AG10803 (cell line): ENCODE measurements at regions not wholly inside any gene's neighbourhood (a gene's known extent, or its start where the extent isn't known, plus 50 kb on each side); places are given as distances from the start of the nearest gene placed in this dataset.

ENCODE experiments used
- DNase-seq: peaks from one replicate; pipeline ENCODE4 v3.0.0; 2010; ENCODE audit warnings: low read depth
- H3K4me3 ChIP-seq: 2 replicates; pipeline ENCODE4 v1.5.1; 2011; ENCODE audit warnings: mild to moderate bottlenecking, low read length, control low read depth
- TF ChIP-seq, protein P1 (sequence below): conservative IDR thresholded peaks from 2 replicates; pipeline ENCODE4 v1.5.1; 2011; ENCODE audit warnings: mild to moderate bottlenecking, low read length, control low read depth, inconsistent platforms

DNA sequence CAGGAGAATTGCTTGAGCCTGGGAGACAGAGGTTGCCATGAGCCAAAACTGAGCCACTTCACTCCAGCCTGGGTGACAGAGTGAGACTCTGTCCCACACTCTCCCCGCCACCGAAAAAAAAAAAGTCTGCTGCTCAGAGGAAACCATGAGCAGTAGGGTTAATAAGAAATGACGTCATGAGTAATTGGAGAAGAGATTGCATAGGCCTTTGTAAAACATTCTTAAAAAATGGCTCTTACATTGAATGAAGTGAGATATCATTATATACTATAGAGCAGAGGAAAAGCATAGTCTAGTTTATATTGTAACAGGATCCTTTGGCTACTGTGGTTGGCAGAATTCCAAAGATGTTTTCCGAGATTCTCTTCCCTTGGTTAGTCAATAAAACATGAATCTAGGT is 228.2 kb downstream of the PCDH20 start:
- no peak overlapping the region for H3K4me3 ChIP-seq
- no peak for DNase-seq
- TF ChIP-seq, protein P1, sequence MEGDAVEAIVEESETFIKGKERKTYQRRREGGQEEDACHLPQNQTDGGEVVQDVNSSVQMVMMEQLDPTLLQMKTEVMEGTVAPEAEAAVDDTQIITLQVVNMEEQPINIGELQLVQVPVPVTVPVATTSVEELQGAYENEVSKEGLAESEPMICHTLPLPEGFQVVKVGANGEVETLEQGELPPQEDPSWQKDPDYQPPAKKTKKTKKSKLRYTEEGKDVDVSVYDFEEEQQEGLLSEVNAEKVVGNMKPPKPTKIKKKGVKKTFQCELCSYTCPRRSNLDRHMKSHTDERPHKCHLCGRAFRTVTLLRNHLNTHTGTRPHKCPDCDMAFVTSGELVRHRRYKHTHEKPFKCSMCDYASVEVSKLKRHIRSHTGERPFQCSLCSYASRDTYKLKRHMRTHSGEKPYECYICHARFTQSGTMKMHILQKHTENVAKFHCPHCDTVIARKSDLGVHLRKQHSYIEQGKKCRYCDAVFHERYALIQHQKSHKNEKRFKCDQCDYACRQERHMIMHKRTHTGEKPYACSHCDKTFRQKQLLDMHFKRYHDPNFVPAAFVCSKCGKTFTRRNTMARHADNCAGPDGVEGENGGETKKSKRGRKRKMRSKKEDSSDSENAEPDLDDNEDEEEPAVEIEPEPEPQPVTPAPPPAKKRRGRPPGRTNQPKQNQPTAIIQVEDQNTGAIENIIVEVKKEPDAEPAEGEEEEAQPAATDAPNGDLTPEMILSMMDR = no peak

DNA sequence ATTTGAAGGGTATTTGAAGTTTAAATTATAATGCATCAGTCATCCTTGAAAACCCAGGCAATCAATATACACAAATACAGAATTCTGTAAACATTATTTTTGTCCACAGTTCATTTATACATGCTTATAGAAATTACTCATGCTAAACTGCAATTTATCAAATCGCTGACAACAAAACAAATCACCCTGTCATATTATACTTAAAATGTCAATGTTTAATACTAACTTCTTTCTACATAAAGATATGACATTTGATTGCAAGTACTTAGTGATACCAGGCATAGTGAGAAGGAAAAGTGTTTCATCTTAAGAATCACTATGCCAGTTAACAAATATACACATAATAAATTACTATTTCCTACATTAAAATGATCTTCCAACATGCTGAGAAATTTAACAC is 232.0 kb downstream of the PCDH20 start:
- TF ChIP-seq, protein P1 = no peak
- no peak overlapping the region for H3K4me3 ChIP-seq
- DNase-seq = no peak

DNA sequence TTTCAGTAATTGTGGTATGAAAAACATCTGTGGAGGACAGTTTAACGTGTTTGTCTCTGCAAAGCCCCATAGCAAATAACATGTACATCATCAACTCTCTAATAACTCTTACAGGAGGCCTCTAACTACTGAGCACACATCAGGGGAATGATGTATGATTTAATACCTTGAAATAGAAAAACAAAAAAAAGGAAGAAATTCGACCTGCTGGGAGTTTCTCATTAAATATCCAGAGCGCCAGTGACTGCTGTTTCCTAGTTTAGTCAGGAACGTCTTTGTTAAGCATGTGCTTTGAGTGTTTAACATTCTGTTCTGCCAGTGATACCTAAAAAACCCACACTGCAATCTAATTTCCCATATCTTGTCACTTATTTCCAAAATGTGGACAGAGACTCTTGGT is 235.4 kb downstream of the PCDH20 start:
- DNase-seq = no peak

DNA sequence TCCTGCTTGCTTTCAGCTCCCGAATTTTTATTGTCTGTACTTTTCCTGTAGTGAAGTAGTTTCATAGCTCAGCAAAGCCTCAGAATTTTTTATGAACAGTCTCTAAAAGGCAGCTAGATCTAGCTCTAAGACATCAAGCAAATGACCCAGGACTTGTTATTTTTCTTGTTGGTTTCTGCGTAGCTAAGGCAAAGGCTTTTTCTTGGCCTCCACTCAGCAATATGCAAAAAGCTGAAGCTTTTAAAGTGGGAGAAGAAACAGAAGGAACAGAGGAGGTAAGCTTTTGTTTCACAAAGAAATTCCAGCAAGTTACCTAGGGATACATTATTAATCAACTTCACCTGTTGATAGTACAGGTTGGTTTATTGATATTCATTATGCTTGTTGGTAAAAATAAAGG is 235.9 kb downstream of the PCDH20 start:
- DNase-seq = no peak
- TF ChIP-seq, protein P1 = no peak

More for the DNA sequence above, 235.4 kb downstream of the PCDH20 start:
- no peak overlapping the region for H3K4me3 ChIP-seq
- TF ChIP-seq, protein P1 = no peak

DNA sequence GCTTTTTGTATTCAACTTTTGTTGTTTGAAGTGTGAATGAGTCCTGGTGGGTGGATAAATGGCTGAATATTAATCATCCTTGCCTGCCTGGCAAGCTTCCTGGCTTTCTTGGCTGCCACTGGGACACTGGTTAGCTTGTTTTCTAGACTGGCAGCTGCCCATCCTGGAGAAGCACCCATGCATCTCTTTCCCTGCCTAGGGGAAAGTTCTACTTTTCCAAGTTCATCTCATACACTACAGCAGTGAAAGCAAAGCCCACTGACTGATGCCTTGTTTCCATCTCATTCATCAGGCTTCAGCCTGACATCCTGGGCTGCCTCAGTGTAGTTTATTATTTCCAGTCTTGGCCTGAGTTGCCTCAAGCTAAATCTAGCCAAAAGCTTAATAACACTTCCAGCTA is 244.8 kb downstream of the PCDH20 start:
- no peak overlapping the region for H3K4me3 ChIP-seq
- no peak for DNase-seq
- TF ChIP-seq, protein P1 = no peak

More for the DNA sequence above, 235.9 kb downstream of the PCDH20 start:
- H3K4me3 ChIP-seq = no peak overlapping the region

DNA sequence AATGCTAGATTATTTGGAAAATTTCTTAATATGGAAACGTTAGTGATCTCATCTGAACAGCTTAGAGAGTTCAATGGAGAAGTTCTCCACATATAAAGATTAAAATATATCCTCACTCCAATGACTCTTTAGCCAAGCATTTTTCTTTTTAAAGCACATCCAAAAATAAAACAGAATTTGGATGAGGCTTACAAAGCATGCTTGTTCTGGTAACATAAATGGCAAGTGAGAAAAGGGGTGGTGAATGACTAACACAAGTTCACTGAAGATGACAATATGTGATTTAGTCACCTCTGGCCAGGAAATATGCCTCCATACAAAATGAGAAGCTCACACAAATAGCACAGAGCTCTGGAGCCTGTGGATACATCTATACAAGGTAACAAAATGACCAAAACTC is 253.0 kb downstream of the PCDH20 start:
- DNase-seq = no peak
- H3K4me3 ChIP-seq = no peak overlapping the region
- TF ChIP-seq, protein P1 = no peak

DNA sequence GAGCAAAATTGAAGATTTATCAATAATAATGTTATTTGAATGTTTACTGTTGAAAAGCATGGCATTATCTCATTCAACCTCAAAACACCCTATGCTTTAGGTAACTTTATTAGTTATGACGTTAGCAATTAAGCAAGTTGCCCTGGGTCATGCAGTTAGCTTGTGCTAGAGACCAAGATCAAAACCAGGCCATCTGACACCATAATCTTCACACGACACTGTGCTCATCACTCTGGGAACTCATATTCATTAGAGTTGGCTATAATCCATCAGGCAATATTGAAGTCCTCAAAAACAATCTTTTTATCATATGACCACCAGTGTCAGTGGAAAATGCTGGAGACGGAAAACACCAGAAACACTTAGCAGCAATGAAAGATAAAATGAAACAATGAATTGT is 253.5 kb downstream of the PCDH20 start:
- TF ChIP-seq, protein P1 = no peak
- H3K4me3 ChIP-seq = no peak overlapping the region
- no peak for DNase-seq
